ENCODE measurements at regions not wholly inside any gene's neighbourhood (a gene's known extent, or its start where the extent isn't known, plus 50 kb on each side); places are given as distances from the start of the nearest gene placed in this dataset.

DNA sequence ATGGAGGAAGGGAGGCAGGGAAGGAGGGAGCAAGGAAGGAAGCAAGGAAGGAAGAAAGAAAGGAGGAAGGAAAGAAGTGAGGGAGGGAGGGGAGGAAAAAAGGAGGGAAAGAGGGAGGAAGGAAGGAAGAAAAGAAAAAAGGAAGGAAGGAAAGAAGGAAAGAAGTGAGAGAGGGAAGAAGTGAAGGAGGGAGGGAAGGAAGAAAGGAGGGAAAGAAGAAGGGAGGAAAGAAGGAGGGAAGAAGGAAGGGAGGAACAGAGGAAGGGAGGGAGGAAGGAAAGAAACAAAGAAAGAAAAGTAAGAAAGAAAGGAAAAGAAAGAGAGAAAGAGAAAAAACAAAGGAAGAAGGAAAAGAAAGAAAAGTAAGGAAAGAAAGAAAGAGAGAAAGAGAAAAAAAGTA, 183.0 kb upstream of the SLC24A5 start:
- Histone ChIP-seq H3K56ac (replicated peaks; ENCODE audit: insufficient read length, low read depth, low read length) (no peak overlapping the region), H3K23ac (ENCODE audit: insufficient read length) (no peak overlapping the region), H4K8ac (ENCODE audit: extremely low read depth, insufficient read depth, low read length) (no peak overlapping the region), H4K91ac (replicated peaks; ENCODE audit: insufficient read length, low read length) (no peak overlapping the region), H2BK120ac (replicated peaks; ENCODE audit: low read depth, low read length) (no peak overlapping the region), H3K79me1 (ENCODE audit: low read depth, low read length) (no peaks in the 10 kb centered on the region), H3K4ac (replicated peaks; ENCODE audit: insufficient read length, low read depth, low read length) (no peak overlapping the region), H3K18ac (ENCODE audit: extremely low read depth, low read length) (no peak overlapping the region), H3K36me3 (ENCODE audit: control insufficient read depth in 2 of 4, insufficient read depth in 4 of 4, low read length in 3 of 4) (no peaks in the 10 kb centered on the region), H3K4me1 (replicated peaks in 1 of 4; ENCODE audit: control insufficient read depth in 3 of 4, insufficient read depth in 4 of 4, low read length in 3 of 4) (no peaks in the 10 kb centered on the region), H3K79me2 (ENCODE audit: control insufficient read depth in 1 of 2, insufficient read depth in 2 of 2, low read length in 2 of 2) (no peaks in the 10 kb centered on the region), H3K14ac (ENCODE audit: insufficient read length) (no peak overlapping the region), H2BK15ac (ENCODE audit: low read length) (no peak overlapping the region), H3K4me3 (ENCODE audit: extremely low read depth in 1 of 4, insufficient read depth in 2 of 4, low read depth in 3 of 4, low read length in 4 of 4) (no peak overlapping the region), H3K27ac (ENCODE audit: low read depth, low read length) (no peak overlapping the region), H2BK5ac (ENCODE audit: low read depth, low read length) (no peak overlapping the region), H3K27me3 (replicated peaks in 1 of 4; ENCODE audit: control insufficient read depth in 3 of 4, extremely low read depth in 1 of 4, insufficient read depth in 3 of 4, low read length in 3 of 4) (no peaks in the 10 kb centered on the region), H3K9me3 (ENCODE audit: insufficient read depth in 2 of 2, low read depth in 1 of 2, low read length in 1 of 2) (no peaks in the 10 kb centered on the region), H2AK5ac (ENCODE audit: low read depth, low read length) (no peak overlapping the region), H2BK12ac (ENCODE audit: low read depth, low read length) (no peak overlapping the region), H4K5ac (ENCODE audit: insufficient read length, low read depth, low read length) (no peak overlapping the region), H2BK20ac (ENCODE audit: low read length) (no peak overlapping the region), H4K20me1 (replicated peaks in 1 of 2; ENCODE audit: control insufficient read depth in 1 of 2, insufficient read depth in 2 of 2, low read length in 2 of 2) (no peaks in the 10 kb centered on the region), H3K9ac (replicated peaks in 1 of 4; ENCODE audit: extremely low read depth in 1 of 4, low read depth in 3 of 4, low read length in 3 of 4) (no peak overlapping the region), H2AFZ (ENCODE audit: low read length) (no peak overlapping the region), H3K4me2 (ENCODE audit: insufficient read depth in 1 of 2, low read depth in 2 of 2, low read length in 2 of 2) (no peak overlapping the region), H3K23me2 (ENCODE audit: low read depth, low read length) (no peaks in the 10 kb centered on the region)
- TF ChIP-seq TBP (IDR thresholded peaks at IDR 0.05; ENCODE audit: low read depth, low read length), result no peak
- no peak for TF ChIP-seq RBBP5 (IDR thresholded peaks at IDR 0.05; ENCODE audit: borderline replicate concordance, low read depth, low read length)
- TF ChIP-seq BACH1 (IDR thresholded peaks at IDR 0.05; ENCODE audit: low read length), result no peak
- ChIA-PET POLR2A (ENCODE audit: partially characterized antibody) (no interaction called here), CTCF (ENCODE audit: partially characterized antibody) (no interaction called here)
- DNase-seq (ENCODE audit: low read depth in 1 of 2, low spot score in 2 of 2) (no peak), FAIRE-seq (no peak)
